DOHH2 (cell line): ENCODE measurements at regions not wholly inside any gene's neighbourhood (a gene's known extent, or its start where the extent isn't known, plus 50 kb on each side); places are given as distances from the start of the nearest gene placed in this dataset.

ENCODE experiments used
- H3F3A ChIP-seq: fragments of 200-600 bp; sonication (generic), shearing (Covaris generic); 2 replicates; pipeline ENCODE4 v1.6.0; 2016; ENCODE audit warnings: antibody characterized with exemption, mild to moderate bottlenecking; ENCODE audit not compliant: control insufficient read depth, insufficient read depth
- H3K27ac ChIP-seq: fragments of 200-600 bp; sonication (generic); 2 replicates; pipeline ENCODE4 v1.5.1; 2014; ENCODE audit warnings: low read depth, mild to moderate bottlenecking, low read length, moderate library complexity
- H3K27me3 ChIP-seq: fragments of 200-600 bp; sonication (generic); 2 replicates; pipeline ENCODE4 v1.6.1; 2014; ENCODE audit warnings: mild to moderate bottlenecking, low read length, mixed read lengths; ENCODE audit not compliant: control insufficient read depth
- H3K36me3 ChIP-seq: fragments of 200-600 bp; sonication (generic); 2 replicates; pipeline ENCODE4 v1.6.1; 2014; ENCODE audit warnings: mild to moderate bottlenecking, low read length, moderate library complexity, mixed read lengths; ENCODE audit not compliant: control insufficient read depth
- H3K4me1 ChIP-seq: fragments of 200-600 bp; sonication (generic); 2 replicates; pipeline ENCODE4 v1.6.1; 2014; ENCODE audit warnings: mild to moderate bottlenecking, low read length, mixed read lengths; ENCODE audit not compliant: control insufficient read depth
- H3K4me2 ChIP-seq: fragments of 200-600 bp; sonication (generic); 2 replicates; pipeline ENCODE4 v1.6.0; 2014; ENCODE audit warnings: mild to moderate bottlenecking, low read length, moderate library complexity
- H3K4me3 ChIP-seq: fragments of 200-600 bp; sonication (generic); 2 replicates; pipeline ENCODE4 v1.5.1; 2014; ENCODE audit warnings: mild to moderate bottlenecking, low read length, mixed read lengths
- H3K79me2 ChIP-seq: fragments of 200-600 bp; sonication (generic); 2 replicates; pipeline ENCODE4 v1.6.1; 2014; ENCODE audit warnings: mild to moderate bottlenecking, low read length, mixed read lengths; ENCODE audit not compliant: control insufficient read depth
- H3K9me2 ChIP-seq: fragments of 200-600 bp; sonication (generic); replicated peaks from 2 replicates; pipeline ENCODE4 v1.6.1; 2014; ENCODE audit warnings: mild to moderate bottlenecking, low read length, mixed read lengths; ENCODE audit not compliant: control insufficient read depth
- H3K9me3 ChIP-seq: fragments of 200-600 bp; sonication (generic); 2 replicates; pipeline ENCODE4 v1.6.1; 2014; ENCODE audit warnings: antibody characterized with exemption, low read length, mixed read lengths; ENCODE audit not compliant: control insufficient read depth, insufficient read depth
- H4K20me1 ChIP-seq: fragments of 200-600 bp; sonication (generic); 2 replicates; pipeline ENCODE4 v1.6.0; 2014; ENCODE audit warnings: low read depth, mild to moderate bottlenecking, antibody characterized with exemption, low read length, moderate library complexity; ENCODE audit not compliant: control insufficient read depth, insufficient read depth
- EZH2phosphoT487 ChIP-seq: fragments of 200-600 bp; sonication (generic); IDR thresholded peaks from 2 replicates; pipeline ENCODE4 v1.6.1; 2017; ENCODE audit warnings: borderline replicate concordance, mild to moderate bottlenecking, antibody characterized with exemption, low read length, moderate library complexity, mixed read lengths
- TF ChIP-seq, protein P1 (sequence below): fragments of 200-600 bp; sonication (generic); IDR thresholded peaks from one replicate; pipeline ENCODE4 v1.5.1; 2014; ENCODE audit warnings: antibody characterized with exemption, mild to moderate bottlenecking, low read depth, low read length; ENCODE audit not compliant: poor library complexity, severe bottlenecking

DNA sequence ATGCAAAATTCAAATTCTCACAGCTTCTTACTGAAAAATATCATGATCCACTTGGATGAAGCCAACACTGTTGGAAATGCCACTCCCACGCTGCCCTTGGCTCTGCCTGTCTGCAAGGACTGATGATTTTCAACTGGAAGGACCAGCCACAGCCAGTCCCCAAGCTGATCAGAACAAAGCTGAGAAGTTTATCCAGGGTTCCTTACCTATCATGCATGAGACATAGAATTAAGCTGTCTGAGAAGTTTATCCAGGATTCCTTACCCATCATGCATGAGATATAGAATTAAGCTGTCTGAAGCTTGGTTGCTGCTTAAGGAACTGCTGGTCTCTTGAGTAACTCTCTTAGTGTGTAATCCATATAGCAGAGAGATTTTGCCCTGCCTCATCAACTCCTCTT, 159.8 kb upstream of the TMEM260 start:
- H3F3A ChIP-seq = no peaks in the 10 kb centered on the region
- H3K79me2 ChIP-seq = no peaks in the 10 kb centered on the region
- H3K9me2 ChIP-seq = no peaks in the 10 kb centered on the region
- no peaks in the 10 kb centered on the region for H4K20me1 ChIP-seq
- H3K36me3 ChIP-seq = no peaks in the 10 kb centered on the region
- no peak overlapping the region for H3K4me3 ChIP-seq
- H3K4me1 ChIP-seq = no peaks in the 10 kb centered on the region
- H3K27me3 ChIP-seq = no peaks in the 10 kb centered on the region
- no peak overlapping the region for H3K27ac ChIP-seq
- H3K9me3 ChIP-seq = no peaks in the 10 kb centered on the region
- TF ChIP-seq, protein P1, sequence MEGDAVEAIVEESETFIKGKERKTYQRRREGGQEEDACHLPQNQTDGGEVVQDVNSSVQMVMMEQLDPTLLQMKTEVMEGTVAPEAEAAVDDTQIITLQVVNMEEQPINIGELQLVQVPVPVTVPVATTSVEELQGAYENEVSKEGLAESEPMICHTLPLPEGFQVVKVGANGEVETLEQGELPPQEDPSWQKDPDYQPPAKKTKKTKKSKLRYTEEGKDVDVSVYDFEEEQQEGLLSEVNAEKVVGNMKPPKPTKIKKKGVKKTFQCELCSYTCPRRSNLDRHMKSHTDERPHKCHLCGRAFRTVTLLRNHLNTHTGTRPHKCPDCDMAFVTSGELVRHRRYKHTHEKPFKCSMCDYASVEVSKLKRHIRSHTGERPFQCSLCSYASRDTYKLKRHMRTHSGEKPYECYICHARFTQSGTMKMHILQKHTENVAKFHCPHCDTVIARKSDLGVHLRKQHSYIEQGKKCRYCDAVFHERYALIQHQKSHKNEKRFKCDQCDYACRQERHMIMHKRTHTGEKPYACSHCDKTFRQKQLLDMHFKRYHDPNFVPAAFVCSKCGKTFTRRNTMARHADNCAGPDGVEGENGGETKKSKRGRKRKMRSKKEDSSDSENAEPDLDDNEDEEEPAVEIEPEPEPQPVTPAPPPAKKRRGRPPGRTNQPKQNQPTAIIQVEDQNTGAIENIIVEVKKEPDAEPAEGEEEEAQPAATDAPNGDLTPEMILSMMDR = no peak
- TF ChIP-seq EZH2phosphoT487 = no peak
- no peak overlapping the region for H3K4me2 ChIP-seq

DNA sequence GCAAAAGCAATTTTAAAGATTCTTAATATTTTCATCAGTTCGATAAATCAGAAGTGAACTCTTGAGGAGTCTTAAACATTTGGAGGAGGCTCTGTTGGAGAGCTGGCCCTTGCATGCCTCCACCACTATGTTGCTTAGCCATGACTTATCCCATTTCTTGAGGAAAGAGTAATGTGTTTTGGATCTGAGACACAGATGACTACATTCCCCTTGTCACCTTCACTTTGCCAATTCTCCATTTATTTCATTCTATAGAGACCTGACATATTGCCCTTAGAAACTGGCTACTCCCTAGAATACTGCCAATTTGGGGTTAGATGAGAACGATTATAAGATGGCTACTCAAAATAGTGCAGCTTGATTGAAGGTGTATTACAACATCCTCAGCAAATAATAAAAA, 157.4 kb upstream of the TMEM260 start:
- Histone ChIP-seq H3K79me2 (no peaks in the 10 kb centered on the region), H3K36me3 (no peaks in the 10 kb centered on the region), H3K27ac (no peak overlapping the region), H4K20me1 (no peaks in the 10 kb centered on the region), H3K4me3 (no peak overlapping the region), H3K4me2 (no peak overlapping the region), H3K9me3 (no peaks in the 10 kb centered on the region), H3K9me2 (no peaks in the 10 kb centered on the region), H3F3A (no peaks in the 10 kb centered on the region), H3K4me1 (no peaks in the 10 kb centered on the region), H3K27me3 (no peaks in the 10 kb centered on the region)
- TF ChIP-seq, protein P1 = no peak
- TF ChIP-seq EZH2phosphoT487 = no peak

DNA sequence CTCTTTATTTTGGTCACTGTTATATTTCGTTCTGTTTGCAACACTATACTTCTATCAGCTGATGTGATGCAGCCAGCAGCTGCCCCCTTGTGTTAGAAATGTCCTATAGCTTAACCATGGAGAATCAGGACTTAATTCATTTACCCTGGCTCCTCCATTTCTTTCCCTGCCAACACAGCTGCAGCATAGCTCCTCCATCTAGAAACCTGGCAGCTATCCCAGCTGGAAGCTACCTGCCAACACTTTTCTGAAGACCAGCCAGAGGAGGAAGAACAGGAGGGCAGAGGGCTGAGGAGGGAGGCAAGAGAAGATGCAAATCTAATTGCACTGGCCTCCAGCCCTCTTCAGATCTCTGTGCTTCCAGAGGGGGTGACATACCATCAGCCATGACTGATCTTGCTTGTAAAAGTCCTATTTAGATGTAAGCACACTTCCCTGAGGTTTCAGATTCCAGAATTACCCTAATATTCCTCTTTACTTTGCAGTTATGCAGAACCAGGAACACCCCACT, 156.8 kb upstream of the TMEM260 start:
- H3K27ac ChIP-seq = no peak overlapping the region
- no peaks in the 10 kb centered on the region for H3K36me3 ChIP-seq
- no peaks in the 10 kb centered on the region for H3K9me3 ChIP-seq
- H3K4me1 ChIP-seq = no peaks in the 10 kb centered on the region
- no peaks in the 10 kb centered on the region for H3K9me2 ChIP-seq
- H3F3A ChIP-seq = no peaks in the 10 kb centered on the region
- H3K4me2 ChIP-seq = no peak overlapping the region
- no peak for TF ChIP-seq EZH2phosphoT487
- TF ChIP-seq, protein P1 = peak; percentile 52
- no peaks in the 10 kb centered on the region for H4K20me1 ChIP-seq
- no peaks in the 10 kb centered on the region for H3K27me3 ChIP-seq
- no peak overlapping the region for H3K4me3 ChIP-seq
- H3K79me2 ChIP-seq = no peaks in the 10 kb centered on the region
